Pancreas (tissue), 10 donors: ENCODE measurements at regions not wholly inside any gene's neighbourhood (a gene's known extent, or its start where the extent isn't known, plus 50 kb on each side); places are given as distances from the start of the nearest gene placed in this dataset.

Experiments
- ATAC-seq, 4 donors: fragments of 200-7000 bp; cut with Tn5 transposase; one replicate each; pipeline versions ENCODE4 v1.8.0 to v1.9.1; 2020; ENCODE audit warnings: mild to moderate bottlenecking in 4 of 4, moderate library complexity in 4 of 4
- DNase-seq, 6 donors: peaks; one replicate each; pipeline ENCODE4 v3.0.0-alpha.2; 2020
- FAIRE-seq: peaks from 2 replicates; lab custom pipeline; 2012; peaks lifted over from hg19 to GRCh38; lab: Jason Lieb, UNC
- H3K27ac ChIP-seq, 4 donors: fragments of 200-600 bp; sonication (generic); 1 replicate in 3 of 4; 2 replicates in 1 of 4; pipeline versions ENCODE4 v1.5.0 to v1.8.0; 2020
- H3K27me3 ChIP-seq, 4 donors: fragments of 200-600 bp; one replicate each; pipeline ENCODE4 v1.8.0; 2021
- H3K36me3 ChIP-seq, 3 donors: fragments of 200-600 bp; sonication (generic) in 1 of 3; one replicate each; pipeline versions ENCODE4 v1.5.0 to v1.8.0; 2020 to 2021
- H3K4me1 ChIP-seq, 3 donors: fragments of 200-600 bp; one replicate each; pipeline ENCODE4 v1.8.0; 2021
- H3K4me3 ChIP-seq, 4 donors: fragments of 200-600 bp; sonication (generic) in 2 of 4; one replicate each; pipeline versions ENCODE4 v1.5.0 to v1.8.0; 2020 to 2021
- H3K9me3 ChIP-seq, 4 donors: fragments of 200-600 bp; one replicate each; pipeline ENCODE4 v1.8.0; 2021
- CTCF ChIP-seq, 4 donors: fragments of 200-600 bp; sonication (generic) in 3 of 4; IDR thresholded peaks; one replicate each; pipeline versions ENCODE4 v1.5.0 to v1.8.0; 2021; ENCODE audit warnings: antibody characterized with exemption in 4 of 4
- WGBS, 2 donors: extraction: QIAGEN DNeasy Blood & Tissue Kit; methylation state at CpG; one replicate each; pipeline ENCODE4 v1.1.7; 2013; 5-methylcytosine and 5-hydroxymethylcytosine counted together
- intact Hi-C, 3 donors: fragments of 100-400 bp; cut with DNase I; formaldehyde crosslinking; loops; one replicate each; pipeline versions ENCODE4 v1.11.1 to v1.14.2; 2022
- donor health status: healthy with polysubstance abuse.
- donor health status: DM: no; HTN: no; CAD: no; lungs with moderate emphysema.
- donor health status: DM: no; HTN: no; CAD: no.
- donor health status: control.
- donor health status: control.
- donor health status: Bipolar disorder and iron deficiency.
- donor health status: DM: yes; HTN: yes; CAD: no.
- donor health status: DM: no; HTN: no; CAD: no.
- donor health status: DM: no; HTN: no; CAD: no.
- donor health status: DM: yes; HTN: yes; CAD: no.

GRCh38 chr13:111411919-111412650 lies 91.6 kb downstream of the TEX29 start:
- ATAC-seq (no peak), FAIRE-seq (no peak), DNase-seq (no peak)
- Histone ChIP-seq H3K4me1 (no peaks in the 10 kb centered on the region), H3K27me3 (peaks cover 0 to 19% (median 1%) of the 10 kb centered on the region in 4 donors), H3K27ac (no peak overlapping the region), H3K36me3 (no peaks in the 10 kb centered on the region), H3K4me3 (no peak overlapping the region), H3K9me3 (no peaks in the 10 kb centered on the region)
- TF ChIP-seq CTCF (IDR thresholded peaks at IDR 0.05), result no peak
- intact Hi-C loops, result no loop called here
- 52 to 59% methylated on average over 15 of the region's 15 CpGs for WGBS, 2 donors

DNA sequence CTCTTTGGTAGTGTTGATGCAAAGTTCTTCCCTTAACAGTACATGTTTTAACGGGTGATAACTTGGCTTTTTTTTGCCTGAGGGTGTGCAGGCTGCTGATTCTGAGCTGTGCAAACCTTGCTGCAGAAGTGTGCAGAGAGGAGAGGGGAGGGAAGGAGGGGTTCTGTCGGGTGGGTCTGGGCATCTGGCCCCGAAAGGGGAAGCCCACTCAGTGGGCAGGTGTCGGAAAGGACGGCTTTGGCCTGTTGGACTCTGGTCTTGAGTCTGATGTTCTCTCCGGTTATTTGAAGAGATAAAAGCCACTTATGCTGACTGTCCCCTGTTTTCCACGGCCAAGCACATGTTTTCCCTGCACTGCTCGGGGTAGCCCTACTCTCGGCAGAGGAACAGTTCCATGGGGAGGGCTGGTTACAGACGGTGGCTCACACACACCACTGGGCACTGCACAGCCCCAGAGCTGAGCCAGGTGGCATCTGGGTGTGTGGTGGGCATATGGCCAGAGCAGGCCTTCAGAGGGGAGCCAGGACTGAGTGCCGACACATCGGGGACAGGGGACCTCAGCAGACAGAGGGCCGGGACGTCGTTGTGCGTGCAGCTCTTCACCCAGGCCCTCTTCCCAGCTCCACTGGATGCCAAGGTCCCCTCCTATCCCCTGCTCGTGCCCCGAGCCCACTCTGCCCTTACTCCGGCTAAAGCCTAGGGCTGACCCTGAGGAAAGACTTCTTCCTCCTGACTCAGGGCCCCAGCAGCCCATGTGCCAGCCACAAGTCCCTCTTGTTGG lies 93.2 kb downstream of the TEX29 start:
- DNase-seq (no peak), ATAC-seq (no peak), FAIRE-seq (no peak)
- H3K36me3 ChIP-seq, result no peaks in the 10 kb centered on the region
- no peak for TF ChIP-seq CTCF (IDR thresholded peaks at IDR 0.05)
- H3K27me3 ChIP-seq, result peaks cover 0 to 19% (median 1%) of the 10 kb centered on the region in 4 donors
- no peak overlapping the region for H3K4me3 ChIP-seq
- no peak overlapping the region for H3K27ac ChIP-seq
- intact Hi-C loops, result no loop called here
- H3K9me3 ChIP-seq, result no peaks in the 10 kb centered on the region
- H3K4me1 ChIP-seq, result no peaks in the 10 kb centered on the region
- WGBS, 2 donors, result 61 to 62% methylated on average over 19 of the region's 19 CpGs

- peaks cover 0 to 15% (median 1%) of the 10 kb centered on the region in 4 donors for H3K27me3 ChIP-seq
Measured at GRCh38 chr13:111414341-111414740, 93.9 kb downstream of the TEX29 start.

DNA sequence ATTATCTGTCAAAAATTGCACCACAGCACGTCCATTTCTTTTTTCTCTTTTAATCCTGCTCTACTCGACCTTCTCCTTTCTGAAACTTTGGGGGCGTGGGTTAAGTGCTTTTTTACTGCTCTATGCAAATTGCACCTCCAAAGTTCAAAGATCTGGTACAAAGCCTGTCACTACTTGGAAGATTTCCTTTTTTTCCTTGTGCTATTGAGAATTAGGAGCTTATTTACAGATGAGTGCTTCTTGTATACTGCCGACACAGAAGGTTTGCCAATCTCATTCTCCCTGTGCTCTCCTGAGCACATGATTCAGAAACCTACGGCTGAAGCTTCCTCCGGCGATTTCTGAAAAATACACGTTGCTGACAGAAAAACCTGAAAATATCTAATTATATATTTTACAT lies 94.8 kb downstream of the TEX29 start:
- FAIRE-seq, result no peak
- no peak overlapping the region for H3K4me3 ChIP-seq
- no peak for ATAC-seq
- peaks cover 0 to 11% (median 1%) of the 10 kb centered on the region in 4 donors for H3K27me3 ChIP-seq
- no peaks in the 10 kb centered on the region for H3K9me3 ChIP-seq
- WGBS, 2 donors, result 56 to 58% methylated on average over 8 of the region's 8 CpGs
- no peak overlapping the region for H3K27ac ChIP-seq
- TF ChIP-seq CTCF (IDR thresholded peaks at IDR 0.05), result no peak
- DNase-seq, result no peak
- intact Hi-C loops, result no loop called here
- H3K36me3 ChIP-seq, result no peaks in the 10 kb centered on the region
- H3K4me1 ChIP-seq, result no peaks in the 10 kb centered on the region

More at GRCh38 chr13:111414341-111414740, 93.9 kb downstream of the TEX29 start:
- 47 to 63% methylated on average over 9 of the region's 9 CpGs for WGBS, 2 donors
- no peaks in the 10 kb centered on the region for H3K36me3 ChIP-seq
- TF ChIP-seq CTCF (IDR thresholded peaks at IDR 0.05), result no peak
- H3K27ac ChIP-seq, result no peak overlapping the region
- no peaks in the 10 kb centered on the region for H3K9me3 ChIP-seq
- FAIRE-seq, result no peak
- H3K4me3 ChIP-seq, result no peak overlapping the region
- ATAC-seq, result no peak
- H3K4me1 ChIP-seq, result no peaks in the 10 kb centered on the region
- intact Hi-C loops, result no loop called here
- no peak for DNase-seq
